Progenitor cell of endocrine pancreas (in vitro differentiated cells): ENCODE measurements at regions not wholly inside any gene's neighbourhood (a gene's known extent, or its start where the extent isn't known, plus 50 kb on each side); places are given as distances from the start of the nearest gene placed in this dataset.

Experiments
- DNase-seq: peaks from one replicate; pipeline ENCODE4 v3.0.0; 2021; ENCODE audit warnings: low spot score; ENCODE audit not compliant: unreplicated experiment
- H3K27ac Mint-ChIP-seq: 2 replicates; pipeline ENCODE4 v1.8.0; 2021; ENCODE audit warnings: mild to moderate bottlenecking, moderate library complexity, mixed read lengths
- H3K27me3 Mint-ChIP-seq: 2 replicates; pipeline ENCODE4 v1.8.0; 2021; ENCODE audit warnings: mixed read lengths
- H3K36me3 Mint-ChIP-seq: 2 replicates; pipeline ENCODE4 v1.8.0; 2022; ENCODE audit warnings: mixed read lengths; ENCODE audit not compliant: insufficient read depth
- H3K4me1 Mint-ChIP-seq: 2 replicates; pipeline ENCODE4 v1.8.0; 2021; ENCODE audit warnings: low read depth, mixed read lengths
- H3K4me3 Mint-ChIP-seq: 2 replicates; pipeline ENCODE4 v1.8.0; 2021; ENCODE audit warnings: low read depth, mild to moderate bottlenecking, moderate library complexity, mixed read lengths
- H3K9me3 Mint-ChIP-seq: 2 replicates; pipeline ENCODE4 v1.8.0; 2021; ENCODE audit warnings: low read depth, mixed read lengths
- CTCF ChIP-seq: fragments of 200-600 bp; sonication (generic); IDR thresholded peaks from one replicate; pipeline ENCODE4 v1.5.0; 2021; ENCODE audit warnings: antibody characterized with exemption, mild to moderate bottlenecking; ENCODE audit not compliant: unreplicated experiment

DNA sequence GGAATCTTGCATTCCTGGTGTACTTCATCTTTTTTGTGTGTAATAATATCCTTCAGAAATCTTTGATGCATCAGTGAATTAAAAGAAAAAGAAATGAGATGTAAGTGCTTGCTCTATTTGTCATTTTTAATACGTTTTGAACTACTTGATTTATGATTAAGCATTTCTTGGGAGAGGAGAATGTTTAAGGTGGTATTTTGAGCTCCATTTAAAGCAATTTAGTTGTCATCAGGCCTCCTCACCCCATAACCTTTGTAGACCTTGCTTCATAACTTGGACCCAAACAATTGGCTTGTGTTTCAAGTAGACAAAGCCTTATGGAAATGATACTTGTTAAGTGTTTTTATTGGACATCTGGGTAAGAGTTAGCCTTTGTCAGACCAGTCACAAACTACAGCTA lies 87.1 kb upstream of the VEPH1 start:
- Mint-ChIP-seq H3K4me3 (no peak overlapping the region), H3K27me3 (no peaks in the 10 kb centered on the region), H3K27ac (no peak overlapping the region), H3K9me3 (peaks cover 16% of the 10 kb centered on the region), H3K36me3 (peaks cover 2% of the 10 kb centered on the region), H3K4me1 (no peaks in the 10 kb centered on the region)
- no peak for TF ChIP-seq CTCF
- DNase-seq: no peak

DNA sequence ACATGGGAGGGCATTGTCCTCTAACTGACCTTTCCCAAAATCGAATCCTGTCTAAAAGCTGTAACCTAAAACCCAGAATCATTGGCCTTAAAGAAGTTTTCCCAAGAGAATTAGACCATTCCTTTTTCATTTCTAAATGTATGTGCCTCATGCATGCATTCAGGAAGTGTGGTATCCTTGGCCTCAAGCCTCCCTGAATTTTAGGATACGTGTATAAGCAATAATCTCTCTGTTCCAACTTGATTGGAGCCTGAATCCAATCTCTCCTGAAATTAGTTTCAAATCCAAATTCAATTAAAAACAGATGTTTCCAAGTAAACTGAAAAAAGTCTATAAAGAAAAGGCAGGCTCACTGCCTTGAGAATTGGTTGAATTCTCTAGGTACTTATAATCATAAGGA lies 86.0 kb upstream of the VEPH1 start:
- Mint-ChIP-seq H3K4me3 (no peak overlapping the region), H3K4me1 (no peaks in the 10 kb centered on the region), H3K27ac (no peak overlapping the region), H3K36me3 (peaks cover 2% of the 10 kb centered on the region), H3K27me3 (no peaks in the 10 kb centered on the region), H3K9me3 (peaks cover 16% of the 10 kb centered on the region)
- no peak for DNase-seq
- TF ChIP-seq CTCF: no peak

- H3K4me1 Mint-ChIP-seq: no peaks in the 10 kb centered on the region
- H3K9me3 Mint-ChIP-seq: peaks cover 16% of the 10 kb centered on the region
- DNase-seq: no peak
- H3K36me3 Mint-ChIP-seq: peaks cover 2% of the 10 kb centered on the region
- TF ChIP-seq CTCF: no peak
- H3K4me3 Mint-ChIP-seq: no peak overlapping the region
- H3K27me3 Mint-ChIP-seq: no peaks in the 10 kb centered on the region
- H3K27ac Mint-ChIP-seq: no peak overlapping the region
Observed at GRCh38 chr3:157588386-157589060, 85.3 kb upstream of the VEPH1 start.

GRCh38 chr3:157586293-157586692 lies 83.1 kb upstream of the VEPH1 start:
- H3K4me3 Mint-ChIP-seq: no peak overlapping the region
- H3K9me3 Mint-ChIP-seq: peaks cover 16% of the 10 kb centered on the region
- TF ChIP-seq CTCF: no peak
- no peaks in the 10 kb centered on the region for H3K4me1 Mint-ChIP-seq
- DNase-seq: no peak
- H3K27ac Mint-ChIP-seq: no peak overlapping the region
- H3K36me3 Mint-ChIP-seq: peaks cover 2% of the 10 kb centered on the region
- no peaks in the 10 kb centered on the region for H3K27me3 Mint-ChIP-seq

DNA sequence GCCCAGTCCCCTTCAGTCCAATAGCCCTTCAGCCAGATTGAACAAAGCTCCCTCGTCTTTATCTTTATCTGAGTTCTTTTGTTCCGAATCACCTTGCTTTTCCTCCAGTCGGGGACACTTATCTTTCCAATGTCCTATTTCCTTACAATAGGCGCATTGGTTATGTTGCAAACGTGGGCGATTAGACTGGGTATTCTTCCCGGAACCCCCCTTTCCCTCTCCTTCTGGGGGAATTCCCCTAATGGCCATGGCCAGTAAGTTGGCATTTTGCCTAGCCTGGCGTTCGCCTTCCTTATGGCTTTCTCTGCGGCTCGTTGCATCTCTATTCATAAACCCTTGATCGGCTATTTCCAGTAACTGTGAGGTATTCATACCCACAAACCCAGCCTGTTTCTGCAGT lies 82.2 kb upstream of the VEPH1 start:
- Mint-ChIP-seq H3K9me3 (peaks cover 16% of the 10 kb centered on the region), H3K4me1 (no peaks in the 10 kb centered on the region), H3K4me3 (no peak overlapping the region), H3K27me3 (no peaks in the 10 kb centered on the region), H3K36me3 (peaks cover 2% of the 10 kb centered on the region), H3K27ac (no peak overlapping the region)
- no peak for DNase-seq
- no peak for TF ChIP-seq CTCF
